NCI-H748 (cell line): ENCODE measurements at regions not wholly inside any gene's neighbourhood (a gene's known extent, or its start where the extent isn't known, plus 50 kb on each side); places are given as distances from the start of the nearest gene placed in this dataset.

ENCODE experiments used
- DNase-seq: peaks from one replicate; lab custom pipeline; 2025; ENCODE audit not compliant: unreplicated experiment; lab: John Stamatoyannopoulos, UW

DNA sequence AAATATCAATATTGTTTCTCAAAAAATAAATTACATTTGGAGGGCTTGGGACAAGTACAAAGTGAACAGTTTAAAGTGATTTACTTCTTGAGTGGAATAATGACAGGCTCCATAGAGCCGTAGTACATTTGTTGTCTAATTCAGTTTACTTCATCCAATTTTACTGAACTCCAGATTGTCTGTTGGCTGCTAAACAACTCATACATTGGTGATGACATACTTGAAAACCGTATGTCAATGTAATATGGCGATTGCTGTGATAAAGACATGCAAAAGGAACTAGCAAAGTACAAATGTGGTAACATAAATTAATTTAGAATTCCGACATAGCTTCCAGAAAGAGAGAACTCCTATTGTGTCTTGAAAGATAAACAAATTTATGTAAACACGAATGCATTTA lies 1197.5 kb upstream of the CDH18 start:
- no peak for DNase-seq

DNA sequence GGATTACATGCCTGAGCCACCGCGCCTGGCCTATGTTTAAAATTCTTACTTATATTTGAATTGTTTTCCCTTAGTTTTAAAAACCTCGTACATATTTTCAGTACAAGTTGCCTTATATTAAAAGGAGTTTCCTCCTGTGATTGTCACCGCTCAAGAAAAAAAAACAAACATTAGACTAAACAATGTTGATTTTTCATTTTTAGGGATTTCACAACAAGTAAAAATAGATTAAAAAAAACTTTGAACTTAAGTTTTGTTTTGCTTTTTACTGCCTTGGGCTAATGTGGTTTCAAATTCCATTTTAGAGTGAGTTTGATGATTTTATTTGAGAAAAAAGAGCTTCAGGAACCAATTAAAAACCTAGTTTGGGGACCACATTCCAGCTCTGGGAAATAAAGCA lies 1196.6 kb upstream of the CDH18 start:
- DNase-seq: no peak

DNA sequence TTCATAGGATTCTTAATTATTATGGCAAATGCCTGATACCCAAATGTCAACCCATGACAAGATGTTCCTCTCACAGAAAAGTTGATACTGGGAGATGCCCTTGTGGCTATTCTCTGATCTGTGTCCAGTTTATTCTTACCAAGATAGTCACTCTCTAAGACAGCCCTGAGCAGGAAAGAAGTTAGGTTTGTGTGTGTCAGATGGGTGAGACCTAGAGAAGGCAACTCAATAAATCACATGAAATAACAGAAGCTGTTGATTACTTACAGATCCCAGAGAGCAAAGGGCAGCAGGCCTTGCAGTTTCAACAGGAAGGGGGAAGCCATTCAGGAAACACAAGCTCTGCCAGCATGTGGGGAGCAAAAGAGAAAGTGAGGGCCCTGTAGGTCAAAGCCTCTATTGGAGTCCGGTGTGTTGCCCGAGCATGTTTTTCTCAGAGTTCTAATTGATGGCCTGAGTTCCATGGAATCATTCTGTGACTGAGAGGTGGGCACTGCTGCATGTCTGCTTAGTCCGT lies 1193.7 kb upstream of the CDH18 start:
- DNase-seq: no peak

DNA sequence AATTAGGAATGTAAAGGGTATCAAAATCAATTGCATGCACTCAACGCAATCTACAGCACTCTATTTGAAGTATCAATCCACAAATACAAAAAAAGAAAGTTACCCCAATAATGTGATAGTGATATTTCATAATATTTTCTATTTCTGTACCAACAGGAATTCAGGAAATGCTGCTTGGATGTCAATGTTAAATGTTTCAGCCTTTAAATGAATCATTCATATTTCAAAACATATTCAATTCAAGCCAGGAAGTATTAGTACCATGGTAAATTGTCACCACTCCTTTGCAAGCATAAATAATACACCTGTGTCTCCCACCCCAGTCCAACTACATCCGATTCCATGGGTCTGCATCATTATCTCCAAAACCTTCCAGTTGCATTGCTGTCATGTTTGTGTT lies 1185.5 kb upstream of the CDH18 start:
- no peak for DNase-seq

DNA sequence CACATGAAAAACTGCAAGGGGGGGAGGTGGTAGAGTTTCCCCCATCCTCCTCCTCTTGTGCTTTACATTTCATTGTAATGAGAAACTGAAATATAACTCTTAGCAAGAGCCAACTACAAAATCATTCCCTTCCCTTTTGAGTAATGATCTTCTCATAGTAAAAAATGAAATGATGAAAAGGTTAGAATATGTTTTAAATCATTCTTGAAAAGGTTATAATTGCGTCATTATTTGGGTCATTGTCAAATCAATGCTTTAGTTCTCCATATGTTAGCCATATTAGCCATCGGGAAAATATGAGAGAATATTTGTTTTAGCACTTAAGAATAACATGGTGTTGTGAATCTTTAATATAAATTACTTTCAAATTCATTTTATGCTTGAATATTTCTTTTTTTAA lies 1185.0 kb upstream of the CDH18 start:
- DNase-seq: no peak

DNA sequence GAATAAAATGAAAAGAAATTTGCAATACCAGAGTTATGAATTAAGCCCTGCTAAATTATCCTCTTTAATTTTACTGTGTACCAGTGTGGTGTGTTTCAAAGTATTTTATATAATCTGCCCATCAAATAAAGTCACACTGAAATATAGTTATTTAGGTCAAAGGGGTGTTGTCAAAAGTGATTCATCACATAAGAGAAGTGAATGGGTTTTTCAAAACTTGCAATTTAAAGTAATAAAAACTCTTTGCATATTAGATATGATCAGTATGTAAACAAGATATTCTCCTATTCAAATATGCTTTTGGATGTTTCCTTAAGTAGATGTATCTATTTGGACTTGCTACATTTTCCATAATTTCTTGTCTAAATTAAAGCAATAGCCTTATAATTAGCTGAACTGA lies 1183.0 kb upstream of the CDH18 start:
- no peak for DNase-seq

DNA sequence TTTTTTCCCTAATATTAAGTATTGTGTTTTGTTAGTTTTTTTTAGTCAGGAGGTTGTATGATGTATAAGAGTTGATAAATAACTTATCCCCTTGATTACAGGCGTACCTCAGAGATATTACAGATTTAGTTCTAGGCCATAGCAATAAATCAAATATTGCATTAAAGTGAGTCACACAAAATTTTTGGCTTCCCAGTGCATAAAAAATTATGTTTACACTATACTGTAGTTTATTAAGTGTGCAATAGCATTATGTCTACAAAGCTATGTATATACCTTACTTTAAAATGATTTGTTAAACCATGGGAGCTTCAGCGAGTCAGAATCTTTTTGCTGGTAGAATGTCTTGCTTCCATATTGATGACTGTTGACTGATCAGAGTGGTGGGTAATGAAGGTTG lies 1180.6 kb upstream of the CDH18 start:
- no peak for DNase-seq

DNA sequence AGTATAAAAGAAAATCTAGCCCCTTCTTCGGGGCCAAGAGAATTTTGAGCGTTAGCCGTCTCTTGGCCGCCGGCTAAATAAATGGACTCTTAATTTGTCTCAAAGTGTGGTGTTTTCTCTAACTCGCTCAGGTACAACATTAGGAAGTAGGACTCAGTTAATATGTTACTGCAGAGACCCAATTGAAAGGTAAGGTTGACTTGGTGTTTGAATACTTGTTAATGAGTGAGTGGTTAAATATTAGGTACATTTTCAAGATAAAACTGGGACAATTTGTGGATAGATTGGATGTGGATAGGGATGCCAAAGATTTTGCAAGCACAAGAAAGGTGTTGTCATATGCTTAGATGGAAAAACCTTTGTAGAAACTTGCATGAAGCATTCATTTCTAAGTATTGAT lies 1177.3 kb upstream of the CDH18 start:
- DNase-seq: no peak

DNA sequence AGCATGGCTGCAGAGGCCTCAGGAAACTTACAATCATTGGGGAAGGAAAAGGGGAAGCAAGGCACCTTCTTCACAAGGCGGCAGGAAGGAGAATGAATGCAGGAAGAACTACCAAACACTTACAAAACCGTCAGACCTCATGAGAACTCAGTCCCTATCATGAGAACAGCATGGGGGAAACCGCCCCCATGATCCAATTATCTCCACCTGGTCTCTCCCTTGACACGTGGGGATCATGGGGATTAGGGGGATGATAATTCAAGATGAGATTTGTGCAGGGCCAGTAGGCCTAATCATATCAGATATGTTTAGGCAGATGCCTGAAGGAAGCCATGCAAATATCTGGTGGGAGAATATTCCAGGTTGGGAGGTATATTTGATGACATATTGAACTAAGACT lies 1176.4 kb upstream of the CDH18 start:
- DNase-seq: no peak

DNA sequence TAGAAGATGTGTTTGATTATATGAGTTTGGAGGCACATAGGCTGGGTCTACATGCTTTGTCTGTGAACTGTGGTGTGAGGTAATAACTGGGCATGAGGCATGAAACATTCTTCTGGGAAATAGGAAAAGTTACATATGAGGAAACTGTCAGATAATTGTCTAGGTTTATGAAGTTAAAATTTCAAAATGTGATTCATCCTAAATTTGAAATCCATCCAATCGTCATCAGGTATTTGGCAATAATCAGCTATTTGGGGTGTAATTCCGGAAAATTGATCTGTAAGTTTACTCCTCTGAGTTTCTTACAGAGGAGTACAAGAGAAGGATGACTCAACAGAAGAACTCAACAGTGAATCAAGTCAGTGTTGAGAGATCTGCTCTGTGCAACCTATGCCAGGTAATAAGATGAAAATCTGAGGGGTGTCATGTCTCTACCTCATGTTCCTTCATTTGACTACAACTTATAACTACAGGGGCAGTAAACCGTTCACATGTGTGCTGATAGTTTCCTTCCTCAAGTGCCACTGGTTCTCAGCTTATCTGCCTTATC lies 1171.6 kb upstream of the CDH18 start:
- DNase-seq: no peak

DNA sequence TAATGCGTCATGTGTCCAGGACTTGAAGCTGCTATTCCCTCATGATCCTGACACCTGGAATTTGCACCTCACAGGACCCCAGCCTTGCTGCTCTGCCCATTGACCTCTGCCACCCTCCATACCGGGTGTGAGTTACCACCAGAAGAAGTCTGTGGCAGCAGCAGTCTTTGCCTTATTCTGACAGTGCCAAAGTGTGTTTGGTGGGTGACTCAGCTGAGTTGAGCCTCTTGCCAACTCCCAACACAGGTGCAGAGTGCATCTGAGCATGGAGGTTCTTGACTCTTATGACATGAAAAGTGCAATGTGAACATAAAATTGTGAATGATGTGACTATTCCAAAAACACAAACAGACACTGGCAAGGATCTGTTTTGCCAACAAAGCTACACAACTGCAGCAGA lies 1166.5 kb upstream of the CDH18 start:
- no peak for DNase-seq

DNA sequence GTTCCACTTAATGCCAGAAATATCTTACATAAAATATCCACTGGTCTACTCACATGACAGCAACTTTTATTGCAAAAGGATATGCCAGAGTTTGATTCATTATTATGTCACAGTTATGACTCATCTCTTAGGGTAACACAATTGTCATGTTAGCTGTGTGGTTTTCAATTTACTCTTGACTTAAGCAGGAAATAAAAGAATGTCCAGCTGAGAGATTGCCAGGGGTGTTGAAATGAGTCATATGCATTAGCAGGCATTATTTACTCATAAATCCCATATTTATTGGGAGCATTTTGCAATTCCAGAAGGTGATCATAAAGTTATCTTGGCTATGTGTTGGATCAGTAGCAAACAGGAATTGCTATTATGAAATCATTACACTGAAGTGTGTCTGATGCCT lies 1164.6 kb upstream of the CDH18 start:
- DNase-seq: peak; percentile 41

DNA sequence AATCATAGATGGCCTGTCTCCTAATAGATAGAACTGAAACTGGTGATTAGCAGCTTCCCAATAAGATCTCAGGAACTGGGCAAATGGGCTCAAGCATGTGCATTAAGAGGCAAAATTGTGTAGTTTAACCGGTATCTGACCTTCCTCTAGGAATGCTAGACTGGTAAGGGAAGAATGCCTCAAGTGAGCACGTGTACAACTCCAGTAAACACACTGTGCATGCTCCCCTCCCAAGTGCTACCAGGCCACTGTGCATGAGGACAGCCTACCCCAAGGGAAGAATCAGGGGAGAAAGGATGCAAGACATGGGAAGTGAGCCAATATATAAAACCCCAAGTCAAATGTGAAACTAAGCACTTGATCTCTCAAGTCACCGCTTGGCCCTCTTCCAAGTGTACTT lies 1157.4 kb upstream of the CDH18 start:
- no peak for DNase-seq

DNA sequence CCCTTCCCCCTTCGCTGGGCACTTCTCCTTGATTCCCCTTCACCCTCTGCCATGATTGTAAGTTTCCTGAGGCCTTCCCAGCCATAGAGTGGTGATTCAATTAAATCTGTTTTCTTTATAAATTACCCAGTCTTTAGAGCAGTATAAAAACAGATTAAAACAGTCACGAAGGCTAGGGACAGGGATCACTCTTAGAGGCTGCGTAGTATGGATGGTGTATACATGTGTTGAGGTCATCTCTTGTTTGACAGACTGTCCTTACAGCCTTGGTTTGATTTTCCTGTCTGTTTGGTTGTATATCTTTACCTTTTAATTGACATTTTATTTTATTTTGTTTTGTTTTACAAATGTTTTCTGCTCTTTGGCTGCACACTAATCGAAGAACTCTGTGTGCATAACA lies 1155.7 kb upstream of the CDH18 start:
- no peak for DNase-seq

DNA sequence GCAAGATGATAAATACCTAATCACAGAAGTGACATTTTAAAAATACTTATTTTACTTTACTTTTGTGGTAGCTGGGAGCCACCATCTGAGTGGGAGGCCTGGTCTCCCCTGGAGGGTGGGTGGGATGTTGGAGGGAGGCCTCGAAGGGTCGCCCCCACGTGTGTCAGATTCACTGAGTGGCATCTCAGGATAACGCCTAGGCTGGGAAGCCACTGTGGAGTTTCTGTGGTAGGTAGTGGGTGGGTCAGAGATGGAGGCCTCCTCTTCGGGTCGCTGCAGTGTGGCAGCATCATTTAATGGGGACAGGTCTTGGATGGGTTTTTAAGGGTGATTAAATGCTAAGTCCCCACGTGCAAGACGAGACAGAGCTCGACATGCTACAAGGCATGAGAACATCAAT lies 1154.8 kb upstream of the CDH18 start:
- no peak for DNase-seq

DNA sequence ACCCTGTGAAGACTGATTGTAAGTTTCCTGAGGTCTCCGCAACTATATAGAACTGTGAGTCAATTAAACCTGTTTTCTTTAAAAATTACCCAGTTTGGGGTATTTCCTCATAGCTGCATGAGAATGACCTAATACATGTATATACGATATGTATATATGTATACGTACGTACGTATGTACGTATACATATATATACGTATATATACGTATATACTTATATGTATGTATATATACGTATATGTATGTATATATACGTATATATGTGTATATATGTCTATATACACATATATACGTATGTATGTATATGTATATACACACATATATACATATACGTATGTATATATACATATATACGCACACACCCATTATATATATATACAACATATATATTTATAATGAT lies 1153.0 kb upstream of the CDH18 start:
- DNase-seq: no peak

DNA sequence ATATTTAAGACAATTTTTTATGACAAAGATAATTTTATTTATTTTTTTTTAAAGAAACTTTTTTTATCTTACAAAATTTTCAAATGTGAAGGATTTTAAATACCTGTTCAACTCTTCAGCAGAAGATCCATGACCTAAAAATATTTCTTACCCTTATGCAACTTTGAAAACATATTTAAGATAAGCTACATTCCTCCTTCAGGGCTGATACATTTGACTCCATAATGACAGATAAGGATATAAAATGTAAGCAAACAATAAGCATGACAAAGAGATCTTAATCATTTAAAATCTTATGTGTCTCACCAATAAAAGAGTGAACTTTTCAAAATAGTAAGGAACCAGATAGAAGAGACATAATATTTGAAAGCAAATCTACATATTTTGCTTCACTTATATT lies 1138.2 kb upstream of the CDH18 start:
- DNase-seq: no peak

DNA sequence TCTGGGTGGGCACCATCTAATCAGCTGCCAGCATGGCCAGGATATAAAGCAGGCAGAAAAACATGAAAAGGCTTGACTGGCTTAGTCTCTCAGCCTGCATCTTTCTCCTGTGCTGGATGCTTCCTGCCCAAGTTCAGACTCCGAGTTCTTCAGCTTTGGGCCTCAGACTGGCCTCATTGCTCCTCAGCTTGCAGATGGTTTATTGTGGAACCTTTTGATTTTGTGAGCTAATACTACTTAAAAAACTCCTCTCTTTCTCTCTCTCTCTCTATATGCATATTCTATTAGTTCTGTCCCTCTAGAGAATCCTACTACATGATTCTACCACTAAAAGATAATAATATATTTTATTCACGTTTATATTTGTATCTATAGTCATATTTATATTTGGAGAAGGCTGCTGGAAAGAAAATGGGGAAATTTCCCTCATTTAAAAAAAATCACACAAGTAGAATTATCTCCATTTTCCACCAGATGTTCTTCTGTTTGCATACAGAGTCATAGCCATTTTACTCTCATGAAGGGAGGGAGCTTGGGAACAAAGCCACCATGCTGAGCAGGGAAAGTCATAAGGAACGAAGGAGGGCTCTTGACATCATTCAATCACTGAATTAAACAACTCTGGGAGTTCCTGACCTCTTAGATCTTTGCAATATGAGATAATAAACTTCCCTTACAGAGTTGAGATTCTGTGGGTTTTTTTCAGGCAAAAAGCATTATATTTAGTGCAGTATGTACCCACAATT lies 1137.4 kb upstream of the CDH18 start:
- DNase-seq: peak; percentile 90

DNA sequence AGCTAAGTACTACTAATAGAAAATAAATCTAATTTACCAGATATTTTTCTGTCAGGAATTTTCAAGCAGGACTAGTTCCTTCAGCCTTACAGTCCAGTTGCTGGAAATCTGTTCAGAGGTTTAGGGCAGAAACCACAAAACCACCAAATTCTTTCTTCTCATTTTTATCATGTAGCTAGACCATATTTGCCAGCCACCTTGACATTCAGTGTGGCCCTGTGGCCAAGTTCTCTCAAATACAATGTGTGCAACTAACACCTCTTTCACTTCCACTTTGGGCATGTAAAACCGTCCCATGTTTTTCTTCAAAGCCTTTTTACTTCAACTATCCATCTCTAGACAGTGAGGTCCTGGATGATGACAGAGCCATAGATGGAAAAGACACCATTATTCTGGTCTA lies 1133.2 kb upstream of the CDH18 start:
- DNase-seq: no peak

DNA sequence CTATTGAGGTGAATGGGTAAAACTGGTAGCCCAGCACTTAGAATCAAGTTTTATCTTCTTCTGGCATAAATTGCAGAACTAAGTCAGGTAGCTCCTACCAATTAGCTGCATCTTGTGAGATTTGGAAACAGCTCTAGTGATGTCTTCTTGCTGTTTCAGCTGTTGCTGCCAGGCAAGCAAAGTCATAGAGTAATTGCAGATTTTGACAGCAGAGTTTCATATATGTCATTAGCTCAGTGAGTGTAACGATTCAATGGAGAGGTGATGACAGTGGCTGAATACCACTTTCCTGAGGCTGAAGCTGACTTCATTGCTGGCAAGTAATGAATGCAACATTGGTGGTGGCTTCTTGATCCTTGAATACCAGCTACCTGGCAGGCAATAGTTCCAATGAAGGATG lies 1109.7 kb upstream of the CDH18 start:
- no peak for DNase-seq

DNA sequence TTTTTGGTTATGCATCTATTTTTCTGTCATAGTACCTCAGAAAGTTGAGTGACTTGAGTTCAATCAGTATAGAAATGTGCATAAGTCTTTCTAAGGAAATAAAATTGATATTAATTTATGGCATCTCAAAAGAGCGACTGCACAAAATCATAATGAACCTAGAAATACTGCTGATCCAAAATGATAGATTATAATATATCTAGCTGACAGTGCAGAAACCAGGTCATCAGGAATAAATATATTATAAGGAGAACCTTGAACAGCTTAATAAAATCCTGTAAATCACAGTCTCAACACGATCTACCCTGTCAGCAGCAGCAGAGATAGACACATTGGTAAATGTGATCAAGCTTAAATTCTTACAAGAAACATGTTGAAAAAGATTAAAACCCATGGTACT lies 1106.6 kb upstream of the CDH18 start:
- no peak for DNase-seq

DNA sequence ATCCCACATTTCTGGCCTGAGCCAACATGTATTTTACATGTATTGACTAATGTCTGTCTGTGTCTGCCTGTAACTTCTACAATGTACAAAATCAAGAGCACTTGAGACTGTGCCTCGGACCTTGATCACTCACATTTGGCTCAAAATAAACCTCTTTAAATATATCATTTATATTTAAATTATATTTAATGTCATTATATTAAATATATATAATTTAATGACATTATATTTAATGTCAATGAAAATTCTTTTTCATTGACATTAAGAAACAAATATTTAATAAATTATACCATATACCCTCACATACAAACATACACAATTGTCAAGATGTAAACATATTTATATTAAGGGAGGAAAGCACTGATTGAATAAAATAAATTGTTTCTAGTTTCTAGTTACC lies 1099.8 kb upstream of the CDH18 start:
- DNase-seq: no peak

DNA sequence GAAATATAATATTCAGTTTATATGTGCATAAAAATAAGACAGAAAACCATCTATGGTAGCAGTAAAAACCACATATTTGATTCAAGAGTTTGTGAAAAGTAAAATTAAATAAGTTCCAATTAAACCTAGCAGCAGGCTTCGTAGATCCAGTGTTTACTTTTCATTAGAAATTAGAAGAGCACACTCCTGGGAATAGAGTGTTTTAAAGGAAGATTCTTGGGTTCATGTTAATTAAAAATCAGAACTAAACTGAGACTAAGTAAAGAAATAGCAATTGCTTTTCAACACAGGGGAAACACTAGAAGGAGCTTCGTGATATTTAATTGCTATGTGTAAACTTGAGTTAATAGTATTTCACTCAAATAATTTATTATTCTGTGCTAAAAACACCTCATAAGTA lies 1097.8 kb upstream of the CDH18 start:
- DNase-seq: no peak
